GM08714 (cell line): ENCODE measurements at regions not wholly inside any gene's neighbourhood (a gene's known extent, or its start where the extent isn't known, plus 50 kb on each side); places are given as distances from the start of the nearest gene placed in this dataset.
"Not testable (repeated sequence)": the region's sequence is repeated elsewhere in the genome, so short reads cannot be mapped to it uniquely, and the experiment has no call there.

Source experiments
- H3K4me3 ChIP-seq: fragments of 200-500 bp; sonication (Bioruptor generic); 2 replicates; pipeline ENCODE4 v1.5.1; 2014; ENCODE audit warnings: mild to moderate bottlenecking, low read length, inconsistent platforms
- ZNF274 ChIP-seq: IDR thresholded peaks from 2 replicates; pipeline ENCODE4 v1.6.1; 2012; ENCODE audit warnings: mild to moderate bottlenecking, low read depth, low read length

- no peak overlapping the region for H3K4me3 ChIP-seq
- no peak for TF ChIP-seq ZNF274
Measured at GRCh38 chr9:87389936-87390335, 107.7 kb upstream of the DAPK1 start.

DNA sequence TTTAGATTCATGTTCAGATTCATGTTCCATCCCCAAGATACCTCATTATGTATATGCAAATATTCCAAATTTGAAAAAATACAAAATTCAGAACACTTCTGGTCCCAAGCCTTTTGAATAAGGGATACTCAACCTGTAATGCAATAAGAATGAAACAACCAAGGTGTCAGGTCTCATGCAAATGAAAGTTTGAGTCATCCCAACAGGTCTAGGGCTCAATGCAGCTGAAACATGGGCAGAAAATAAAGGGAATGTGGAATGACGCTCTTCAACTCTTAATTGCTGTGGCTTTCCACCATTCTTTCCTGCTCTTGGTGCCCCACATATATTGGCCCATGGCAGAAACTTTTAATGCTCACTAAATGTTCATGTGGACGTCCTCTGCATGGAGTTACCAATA lies 107.3 kb upstream of the DAPK1 start:
- H3K4me3 ChIP-seq, result no peak overlapping the region
- TF ChIP-seq ZNF274, result no peak

DNA sequence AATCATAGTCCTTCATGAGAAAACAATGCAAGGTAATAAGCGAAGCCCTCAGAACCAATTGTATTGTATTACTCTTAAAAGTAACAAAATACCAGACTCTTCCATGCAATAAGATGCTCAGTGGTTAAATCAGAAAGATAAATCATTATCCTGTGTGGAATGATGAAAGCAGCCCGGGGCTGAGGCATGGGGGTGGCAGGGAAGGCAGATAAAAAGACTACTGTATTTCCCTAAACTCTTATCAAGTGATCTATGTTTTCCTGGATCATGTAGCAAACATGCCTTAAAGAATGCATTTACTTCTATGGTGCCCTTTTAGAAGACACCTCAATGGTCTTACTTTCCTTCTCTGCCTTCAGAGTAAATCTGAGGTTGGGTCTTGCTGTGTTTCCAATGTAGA lies 105.6 kb upstream of the DAPK1 start:
- H3K4me3 ChIP-seq, result no peak overlapping the region
- TF ChIP-seq ZNF274, result no peak

- TF ChIP-seq ZNF274, result no peak
Measured at GRCh38 chr9:87393706-87394230, 103.9 kb upstream of the DAPK1 start.

GRCh38 chr9:87395804-87396479 lies 101.7 kb upstream of the DAPK1 start:
- TF ChIP-seq ZNF274, result no peak
- H3K4me3 ChIP-seq, result no peak overlapping the region

More at GRCh38 chr9:87393706-87394230, 103.9 kb upstream of the DAPK1 start:
- no peak overlapping the region for H3K4me3 ChIP-seq

GRCh38 chr9:87401681-87402080 lies 96.0 kb upstream of the DAPK1 start:
- TF ChIP-seq ZNF274, result no peak
- no peak overlapping the region for H3K4me3 ChIP-seq

DNA sequence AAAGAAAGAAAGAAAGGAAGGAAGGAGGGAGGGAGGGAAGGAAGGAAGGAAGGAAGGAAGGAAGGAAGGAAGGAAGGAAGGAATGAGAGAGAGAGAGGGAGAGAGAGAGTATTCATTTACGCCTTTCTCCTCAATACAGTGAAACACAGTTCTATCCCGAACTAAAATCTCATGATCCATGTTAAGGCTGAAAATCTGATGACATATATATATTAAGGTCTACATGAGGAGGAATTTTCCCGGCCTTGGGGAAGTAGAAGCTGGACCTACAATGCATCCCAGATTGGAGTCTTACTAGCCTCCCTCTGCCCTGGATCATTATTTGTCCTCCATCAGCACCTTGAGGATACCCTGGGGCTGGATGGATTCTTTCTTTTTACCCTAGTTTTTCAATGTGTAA lies 95.1 kb upstream of the DAPK1 start:
- no peak overlapping the region for H3K4me3 ChIP-seq
- TF ChIP-seq ZNF274, result no peak

DNA sequence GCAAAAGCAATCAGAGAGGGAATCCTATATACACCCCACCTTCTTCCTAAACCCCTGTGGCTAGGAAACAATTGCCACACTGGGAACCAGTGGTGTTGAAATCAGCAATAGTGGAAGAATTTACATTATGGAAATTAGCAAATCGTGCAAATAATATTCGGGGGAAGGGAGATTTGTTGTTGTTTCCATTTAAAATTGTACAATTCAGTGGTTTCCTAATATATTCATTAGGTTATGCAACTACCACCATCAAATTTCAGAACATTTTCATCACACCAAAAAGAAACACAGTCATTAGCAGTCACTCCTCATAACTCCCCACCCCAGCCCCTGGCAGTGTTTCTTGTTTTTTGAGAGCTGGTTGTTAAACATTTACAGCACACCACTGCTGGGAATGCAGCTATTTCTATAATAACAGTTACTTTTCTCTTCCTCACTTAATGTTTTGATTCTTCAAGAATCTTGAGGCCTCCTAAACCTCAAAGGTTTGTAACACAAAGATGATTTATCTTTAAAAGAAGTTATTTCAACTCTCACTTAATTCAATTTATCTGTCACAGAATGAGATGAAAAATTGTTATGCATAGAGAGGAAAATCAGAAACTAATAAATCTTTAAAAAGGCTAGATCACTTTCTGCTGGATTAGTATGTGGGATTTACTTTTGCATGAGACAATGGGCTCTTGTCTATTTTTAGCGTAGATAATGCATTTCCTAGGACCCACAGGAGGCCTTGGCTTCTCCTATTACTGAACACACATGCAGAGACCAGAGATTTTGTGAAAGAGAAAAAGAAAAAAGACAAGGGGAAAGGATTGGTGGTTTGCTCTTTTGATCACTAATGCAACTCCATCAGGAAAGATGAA lies 91.8 kb upstream of the DAPK1 start:
- TF ChIP-seq ZNF274, result no peak
- H3K4me3 ChIP-seq, result no peak overlapping the region

GRCh38 chr9:87406543-87407166 lies 91.0 kb upstream of the DAPK1 start:
- no peak overlapping the region for H3K4me3 ChIP-seq
- TF ChIP-seq ZNF274, result no peak

DNA sequence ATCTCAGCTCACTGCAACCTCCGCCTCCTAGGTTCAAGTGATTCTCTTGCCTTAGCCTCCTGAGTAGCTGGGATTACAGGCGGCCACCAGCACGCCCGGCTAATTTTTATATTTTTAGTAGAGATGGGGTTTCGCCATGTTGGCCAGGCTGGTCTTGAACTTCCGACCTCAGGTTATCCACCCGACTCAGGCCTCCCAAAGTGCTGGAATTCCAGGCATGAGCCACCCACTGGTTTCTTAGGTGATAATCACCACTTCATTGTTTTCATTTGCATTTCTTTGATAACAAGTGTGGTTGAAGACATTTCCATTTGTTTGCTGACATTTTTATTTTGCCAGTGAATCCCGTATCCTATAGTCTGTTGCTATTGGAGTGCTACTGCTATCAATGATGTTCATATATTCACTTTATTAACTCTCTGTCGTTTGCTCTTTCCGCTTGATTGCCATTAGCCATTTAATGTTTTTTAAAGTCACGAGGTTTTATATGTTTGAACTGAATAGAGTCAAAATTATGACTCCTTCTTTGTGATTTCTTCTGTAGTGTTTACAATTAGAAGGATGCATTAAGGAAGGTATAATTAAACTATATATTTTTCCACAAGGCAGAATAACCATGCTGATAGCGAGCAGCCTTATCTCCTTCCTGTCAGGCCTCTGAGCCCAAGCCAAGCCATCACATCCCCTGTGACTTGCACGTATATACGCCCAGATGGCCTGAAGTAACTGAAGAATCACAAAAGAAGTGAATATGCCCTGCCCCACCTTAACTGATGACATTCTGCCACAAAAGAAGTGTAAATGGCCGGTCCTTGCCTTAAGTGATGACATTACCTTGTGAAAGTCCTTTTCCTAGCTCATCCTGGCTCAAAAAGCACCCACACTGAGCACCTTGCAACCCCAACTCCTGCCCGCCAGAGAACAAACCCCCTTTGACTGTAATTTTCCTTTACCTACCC lies 87.3 kb upstream of the DAPK1 start:
- H3K4me3 ChIP-seq, result not testable (repeated sequence)

DNA sequence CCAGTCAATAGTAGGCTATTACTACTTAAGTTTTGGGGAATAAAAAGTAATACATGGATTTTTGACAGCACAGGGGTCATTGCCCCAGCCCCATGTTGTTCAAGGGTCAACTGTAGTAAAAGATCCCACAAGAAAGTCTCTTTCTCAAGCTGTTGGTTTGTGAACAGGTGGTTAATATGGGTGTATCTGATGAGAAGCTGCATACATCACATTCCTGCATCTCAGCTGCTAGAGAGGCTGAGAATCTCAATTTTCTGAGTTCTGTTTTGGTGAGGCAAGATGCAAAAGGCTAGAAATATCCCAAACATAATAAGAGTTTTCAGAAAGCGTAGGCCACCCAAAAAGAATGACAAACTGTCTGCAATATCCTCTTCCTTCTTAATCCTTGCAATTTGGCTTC lies 76.8 kb upstream of the DAPK1 start:
- no peak overlapping the region for H3K4me3 ChIP-seq
- no peak for TF ChIP-seq ZNF274

DNA sequence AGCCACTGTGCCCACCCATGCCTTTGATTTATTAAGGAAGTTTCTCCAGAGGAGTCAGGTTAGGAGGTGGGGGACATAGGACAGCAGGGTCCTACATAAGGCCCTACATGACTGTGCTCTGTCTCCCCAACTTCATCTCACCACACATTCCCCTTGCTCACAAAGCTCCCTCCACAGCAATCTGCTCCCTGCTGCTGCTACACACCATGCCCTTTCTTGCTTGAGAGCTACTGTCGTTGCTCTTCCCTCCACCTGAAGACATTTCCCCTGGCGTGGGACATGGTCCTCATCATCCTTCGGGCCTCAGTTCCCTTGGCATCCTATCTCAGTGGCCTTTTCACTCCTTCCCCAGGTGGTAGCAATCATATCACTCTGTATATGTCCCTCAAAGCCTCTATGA lies 75.9 kb upstream of the DAPK1 start:
- TF ChIP-seq ZNF274, result no peak
- no peak overlapping the region for H3K4me3 ChIP-seq

DNA sequence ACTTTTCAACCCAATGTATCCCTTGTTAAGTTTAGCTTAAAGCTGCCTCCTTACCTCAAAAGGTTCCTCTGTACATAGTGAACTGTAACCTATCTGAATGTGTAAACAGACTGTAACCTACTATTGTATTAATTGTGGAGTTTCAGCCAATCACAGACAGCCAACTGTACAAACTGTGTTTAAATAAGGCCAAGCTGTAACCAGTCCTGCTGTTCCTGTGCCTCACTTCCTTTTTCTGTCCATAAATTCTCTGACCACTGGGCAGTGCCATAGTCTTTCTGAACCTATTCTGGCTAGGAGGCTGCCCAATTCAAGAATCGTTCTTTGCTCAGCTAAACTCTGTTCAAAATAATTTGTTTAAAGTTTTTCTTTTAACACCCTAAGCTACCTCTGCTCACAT lies 74.7 kb upstream of the DAPK1 start:
- H3K4me3 ChIP-seq, result no peak overlapping the region
- no peak for TF ChIP-seq ZNF274

DNA sequence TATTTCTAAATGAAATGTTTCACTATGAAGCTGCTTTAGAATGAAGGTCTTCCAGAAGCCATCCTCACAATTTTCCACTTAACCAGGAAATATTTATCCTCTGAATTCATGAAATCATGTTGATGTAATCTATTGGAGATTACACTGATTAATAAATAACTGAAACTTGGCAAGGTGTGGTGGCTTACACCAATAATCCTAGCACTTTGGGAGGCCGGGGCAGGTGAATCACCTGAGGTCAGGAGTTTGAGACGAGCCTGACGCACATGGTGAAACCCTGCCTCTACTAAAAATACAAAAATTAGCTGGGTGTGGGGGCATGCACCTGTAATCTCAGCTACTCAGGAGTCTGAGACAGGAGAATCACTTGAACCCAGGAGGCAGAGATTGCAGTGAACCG lies 73.8 kb upstream of the DAPK1 start:
- not testable (repeated sequence) for H3K4me3 ChIP-seq
